Stomach (tissue), 4 donors: ENCODE measurements at regions not wholly inside any gene's neighbourhood (a gene's known extent, or its start where the extent isn't known, plus 50 kb on each side); places are given as distances from the start of the nearest gene placed in this dataset.

Experiments
- EP300 ChIP-seq: sonication (generic); formaldehyde crosslinking; IDR thresholded peaks from one replicate; pipeline ENCODE4 v1.6.1; 2017; ENCODE audit warnings: antibody characterized with exemption
- POLR2A ChIP-seq, 4 donors: fragments of 450-650 bp; IDR thresholded peaks; one replicate each; pipeline ENCODE4 v1.6.1; 2016; ENCODE audit warnings: antibody characterized with exemption in 4 of 4, control low read depth in 2 of 4, mild to moderate bottlenecking in 1 of 4, moderate library complexity in 1 of 4
- POLR2AphosphoS5 ChIP-seq, 3 donors: sonication (generic); formaldehyde crosslinking; IDR thresholded peaks; one replicate each; pipeline ENCODE4 v1.6.1; 2016; ENCODE audit warnings: antibody characterized with exemption in 3 of 3
- TF ChIP-seq, protein P1 (sequence below), 7 experiments: fragments of 450-650 bp in 4 of 7; fragments of 200-600 bp in 3 of 7; sonication (generic) in 3 of 7; IDR thresholded peaks; one replicate each; pipeline ENCODE4 v1.5.1; 2016 to 2019; ENCODE audit warnings: antibody characterized with exemption in 7 of 7, control low read depth in 2 of 7, mild to moderate bottlenecking in 1 of 7

DNA sequence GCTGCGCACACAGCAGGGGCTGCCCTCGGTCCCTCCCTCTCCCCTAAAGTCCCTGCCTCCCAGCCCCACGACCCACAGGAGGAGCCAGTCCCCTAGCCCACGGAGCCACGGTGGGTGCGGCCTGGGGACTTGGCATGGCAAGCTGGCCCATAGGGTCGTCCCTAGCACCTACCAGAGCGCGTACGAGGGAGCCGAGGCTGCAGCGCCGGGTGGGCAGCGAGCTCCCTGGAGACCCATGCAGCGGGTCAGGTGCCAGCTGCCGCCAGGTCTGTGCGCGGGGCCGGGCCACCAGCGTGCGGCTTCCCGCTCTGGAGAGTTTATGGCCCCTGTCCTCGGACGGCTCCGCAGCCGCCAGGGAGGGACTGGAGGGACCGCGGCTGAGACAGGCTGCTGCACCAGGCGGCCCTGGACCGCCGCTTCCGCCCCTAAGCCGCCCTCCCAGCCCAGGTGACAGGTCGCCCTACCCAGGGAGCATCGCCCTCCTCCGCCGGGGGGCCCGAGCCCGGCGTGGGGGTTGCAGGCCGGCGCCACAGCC, 273.6 kb downstream of the CCDC74A start:
- TF ChIP-seq POLR2AphosphoS5 (IDR thresholded peaks at IDR 0.05) = no peak
- TF ChIP-seq, protein P1, sequence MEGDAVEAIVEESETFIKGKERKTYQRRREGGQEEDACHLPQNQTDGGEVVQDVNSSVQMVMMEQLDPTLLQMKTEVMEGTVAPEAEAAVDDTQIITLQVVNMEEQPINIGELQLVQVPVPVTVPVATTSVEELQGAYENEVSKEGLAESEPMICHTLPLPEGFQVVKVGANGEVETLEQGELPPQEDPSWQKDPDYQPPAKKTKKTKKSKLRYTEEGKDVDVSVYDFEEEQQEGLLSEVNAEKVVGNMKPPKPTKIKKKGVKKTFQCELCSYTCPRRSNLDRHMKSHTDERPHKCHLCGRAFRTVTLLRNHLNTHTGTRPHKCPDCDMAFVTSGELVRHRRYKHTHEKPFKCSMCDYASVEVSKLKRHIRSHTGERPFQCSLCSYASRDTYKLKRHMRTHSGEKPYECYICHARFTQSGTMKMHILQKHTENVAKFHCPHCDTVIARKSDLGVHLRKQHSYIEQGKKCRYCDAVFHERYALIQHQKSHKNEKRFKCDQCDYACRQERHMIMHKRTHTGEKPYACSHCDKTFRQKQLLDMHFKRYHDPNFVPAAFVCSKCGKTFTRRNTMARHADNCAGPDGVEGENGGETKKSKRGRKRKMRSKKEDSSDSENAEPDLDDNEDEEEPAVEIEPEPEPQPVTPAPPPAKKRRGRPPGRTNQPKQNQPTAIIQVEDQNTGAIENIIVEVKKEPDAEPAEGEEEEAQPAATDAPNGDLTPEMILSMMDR (IDR thresholded peaks at IDR 0.05) = no peak
- no peak for TF ChIP-seq POLR2A (IDR thresholded peaks at IDR 0.05)
- no peak for TF ChIP-seq EP300
